ENCODE measurements at regions not wholly inside any gene's neighbourhood (a gene's known extent, or its start where the extent isn't known, plus 50 kb on each side); places are given as distances from the start of the nearest gene placed in this dataset.

- no peak for DNase-seq
Observed at GRCh38 chr11:70751142-70751734, 352.9 kb downstream of the CTTN start.

GRCh38 chr11:70755410-70756158, 357.3 kb downstream of the CTTN start:
- peak; percentile 78 for DNase-seq

- no peak for DNase-seq
Observed at GRCh38 chr11:70756341-70756740, 358.0 kb downstream of the CTTN start.

- no peak for DNase-seq
Observed at GRCh38 chr11:70756756-70757155, 358.4 kb downstream of the CTTN start.

GRCh38 chr11:70757241-70757640, 358.9 kb downstream of the CTTN start:
- no peak for DNase-seq

GRCh38 chr11:70758206-70758605, 359.9 kb downstream of the CTTN start:
- DNase-seq = no peak

GRCh38 chr11:70759846-70760245, 361.5 kb downstream of the CTTN start:
- DNase-seq = no peak

- DNase-seq = no peak
Observed at GRCh38 chr11:70760416-70761020, 362.2 kb downstream of the CTTN start.

- DNase-seq = no peak
Observed at GRCh38 chr11:70761094-70761907, 363.0 kb downstream of the CTTN start.

- DNase-seq = no peak
Observed at GRCh38 chr11:70761908-70762337, 363.6 kb downstream of the CTTN start.

- no peak for DNase-seq
Observed at GRCh38 chr11:70762810-70763209, 364.5 kb downstream of the CTTN start.

GRCh38 chr11:70763606-70764005, 365.3 kb downstream of the CTTN start:
- no peak for DNase-seq

- no peak for DNase-seq
Observed at GRCh38 chr11:70764356-70764905, 366.1 kb downstream of the CTTN start.

GRCh38 chr11:70766901-70767300, 368.6 kb downstream of the CTTN start:
- no peak for DNase-seq

GRCh38 chr11:70768346-70769095, 370.2 kb downstream of the CTTN start:
- no peak for DNase-seq

GRCh38 chr11:70769106-70769505, 370.8 kb downstream of the CTTN start:
- no peak for DNase-seq

- DNase-seq = no peak
Observed at GRCh38 chr11:70769521-70769920, 371.2 kb downstream of the CTTN start.

GRCh38 chr11:70771099-70771885, 373.0 kb downstream of the CTTN start:
- DNase-seq = peak; percentile 9

GRCh38 chr11:70772950-70773349, 374.6 kb downstream of the CTTN start:
- peak; percentile 82 for DNase-seq

- no peak for DNase-seq
Observed at GRCh38 chr11:70775386-70776075, 377.2 kb downstream of the CTTN start.

Measured in NCI-H82 (cell line).